Uterus (tissue), 3 donors: ENCODE measurements at regions not wholly inside any gene's neighbourhood (a gene's known extent, or its start where the extent isn't known, plus 50 kb on each side); places are given as distances from the start of the nearest gene placed in this dataset.

ENCODE experiments used
- DNase-seq, 2 donors: peaks; one replicate each; pipeline ENCODE4 v3.0.0-alpha.2; 2019 to 2020
- H3K27ac ChIP-seq, 2 donors: fragments of 200-600 bp; sonication (generic); 1 replicate in 1 of 2; 2 replicates in 1 of 2; pipeline ENCODE4 v1.5.1; 2016 to 2018
- H3K27me3 ChIP-seq, 2 donors: fragments of 200-600 bp; sonication (generic); one replicate each; pipeline ENCODE4 v1.5.1; 2018 to 2019; ENCODE audit warnings: control low read depth in 1 of 2
- H3K36me3 ChIP-seq, 2 donors: fragments of 200-600 bp; sonication (generic); one replicate each; pipeline ENCODE4 v1.5.1; 2019; ENCODE audit warnings: control low read depth in 1 of 2
- H3K4me1 ChIP-seq, 2 donors: fragments of 200-600 bp; sonication (generic); one replicate each; pipeline ENCODE4 v1.5.1; 2018 to 2019; ENCODE audit warnings: control low read depth in 1 of 2
- H3K4me3 ChIP-seq, 2 donors: fragments of 200-600 bp; sonication (generic); 1 replicate in 1 of 2; 2 replicates in 1 of 2; pipeline ENCODE4 v1.5.1; 2018 to 2019; ENCODE audit warnings: mild to moderate bottlenecking in 1 of 2
- H3K9me3 ChIP-seq, 2 donors: fragments of 200-600 bp; sonication (generic); one replicate each; pipeline ENCODE4 v1.5.1; 2019; ENCODE audit warnings: control low read depth in 1 of 2
- POLR2A ChIP-seq, 2 donors: fragments of 450-650 bp; IDR thresholded peaks; one replicate each; pipeline ENCODE4 v1.6.1; 2016; ENCODE audit warnings: antibody characterized with exemption in 2 of 2, mild to moderate bottlenecking in 1 of 2, moderate library complexity in 1 of 2
- intact Hi-C: fragments of 100-400 bp; cut with DNase I; formaldehyde crosslinking; loops from one replicate; pipeline ENCODE4 v1.15.1; 2023; ENCODE audit warnings: low total_unique reads
- TF ChIP-seq, protein P1 (sequence below), 4 experiments: fragments of 200-600 bp in 2 of 4; fragments of 450-650 bp in 2 of 4; sonication (generic) in 2 of 4; IDR thresholded peaks; one replicate each; pipeline ENCODE4 v1.5.1; 2016 to 2019; ENCODE audit warnings: antibody characterized with exemption in 4 of 4, mild to moderate bottlenecking in 2 of 4, moderate library complexity in 1 of 4
- donor health status: DM: yes; HTN: yes; CAD: no.

DNA sequence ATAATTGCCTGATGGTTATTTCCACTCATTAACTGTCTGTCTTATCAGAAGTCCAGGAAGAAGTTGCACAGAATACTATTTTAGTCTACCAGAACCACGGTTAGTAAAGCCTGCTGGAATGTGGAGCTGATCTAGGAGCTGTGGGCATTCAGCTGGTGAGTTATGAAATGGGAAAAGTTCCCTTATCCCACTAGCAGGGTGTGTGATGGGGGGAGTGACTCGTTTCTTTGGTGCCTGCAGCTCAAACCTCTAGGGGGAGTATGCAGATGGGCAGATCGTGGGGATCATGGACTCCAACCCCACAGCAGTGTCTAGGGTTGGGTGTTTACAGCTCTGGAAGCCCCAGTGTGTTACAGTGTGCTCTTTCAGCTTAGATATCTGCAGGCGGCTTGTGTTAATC lies 305.7 kb upstream of the BOD1L1 start:
- H3K4me1 ChIP-seq = no peaks in the 10 kb centered on the region
- H3K9me3 ChIP-seq = no peaks in the 10 kb centered on the region
- intact Hi-C loops = no loop called here
- TF ChIP-seq, protein P1, sequence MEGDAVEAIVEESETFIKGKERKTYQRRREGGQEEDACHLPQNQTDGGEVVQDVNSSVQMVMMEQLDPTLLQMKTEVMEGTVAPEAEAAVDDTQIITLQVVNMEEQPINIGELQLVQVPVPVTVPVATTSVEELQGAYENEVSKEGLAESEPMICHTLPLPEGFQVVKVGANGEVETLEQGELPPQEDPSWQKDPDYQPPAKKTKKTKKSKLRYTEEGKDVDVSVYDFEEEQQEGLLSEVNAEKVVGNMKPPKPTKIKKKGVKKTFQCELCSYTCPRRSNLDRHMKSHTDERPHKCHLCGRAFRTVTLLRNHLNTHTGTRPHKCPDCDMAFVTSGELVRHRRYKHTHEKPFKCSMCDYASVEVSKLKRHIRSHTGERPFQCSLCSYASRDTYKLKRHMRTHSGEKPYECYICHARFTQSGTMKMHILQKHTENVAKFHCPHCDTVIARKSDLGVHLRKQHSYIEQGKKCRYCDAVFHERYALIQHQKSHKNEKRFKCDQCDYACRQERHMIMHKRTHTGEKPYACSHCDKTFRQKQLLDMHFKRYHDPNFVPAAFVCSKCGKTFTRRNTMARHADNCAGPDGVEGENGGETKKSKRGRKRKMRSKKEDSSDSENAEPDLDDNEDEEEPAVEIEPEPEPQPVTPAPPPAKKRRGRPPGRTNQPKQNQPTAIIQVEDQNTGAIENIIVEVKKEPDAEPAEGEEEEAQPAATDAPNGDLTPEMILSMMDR (IDR thresholded peaks at IDR 0.05) = no peak
- no peak for TF ChIP-seq POLR2A (IDR thresholded peaks at IDR 0.05)
- no peaks in the 10 kb centered on the region for H3K36me3 ChIP-seq
- H3K27ac ChIP-seq = no peak overlapping the region
- H3K4me3 ChIP-seq = no peak overlapping the region
- no peak for DNase-seq
- no peaks in the 10 kb centered on the region for H3K27me3 ChIP-seq

DNA sequence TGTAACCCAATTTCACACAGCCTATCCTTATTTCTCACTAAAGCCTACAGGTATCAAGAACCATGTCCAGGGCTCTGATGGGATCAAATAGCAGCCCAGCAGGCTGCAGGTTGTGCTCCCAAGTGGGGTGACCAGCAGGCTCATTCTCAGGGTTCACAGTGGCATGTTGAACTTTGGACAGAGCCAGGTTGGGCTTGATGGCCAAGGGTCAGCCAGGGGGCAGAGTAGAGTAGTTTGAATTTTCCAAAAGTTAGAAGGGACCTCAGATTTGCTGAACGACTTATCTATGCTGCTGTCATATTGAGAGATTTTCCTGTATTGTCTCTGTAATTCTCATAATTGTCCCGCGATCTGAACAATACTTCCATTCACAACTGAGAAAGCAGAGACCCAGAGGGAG lies 310.8 kb upstream of the BOD1L1 start:
- Histone ChIP-seq H3K9me3 (no peaks in the 10 kb centered on the region), H3K36me3 (no peaks in the 10 kb centered on the region), H3K27ac (no peak overlapping the region), H3K4me1 (no peaks in the 10 kb centered on the region), H3K27me3 (no peaks in the 10 kb centered on the region), H3K4me3 (no peak overlapping the region)
- intact Hi-C loops = no loop called here
- TF ChIP-seq, protein P1 (IDR thresholded peaks at IDR 0.05) = no peak
- TF ChIP-seq POLR2A (IDR thresholded peaks at IDR 0.05) = no peak
- DNase-seq = no peak

DNA sequence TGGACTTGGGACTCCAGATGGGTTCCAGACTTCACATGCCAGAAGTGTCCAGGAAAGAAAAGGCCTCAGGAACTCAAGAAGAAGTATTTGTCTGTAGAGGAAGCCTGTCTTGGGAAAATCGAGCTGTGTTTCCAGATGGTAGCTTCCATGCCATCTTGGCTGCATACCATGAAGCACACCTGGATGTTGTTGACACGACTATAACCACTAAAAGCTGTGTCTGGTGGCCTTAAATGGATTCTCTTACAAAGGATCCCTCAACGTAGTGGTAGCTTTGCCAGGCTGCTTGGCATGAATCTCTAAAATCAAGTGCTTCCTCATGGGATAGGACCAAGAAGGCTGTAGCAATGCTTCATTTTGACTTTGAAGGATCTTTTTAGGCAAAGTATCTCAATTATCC lies 313.4 kb upstream of the BOD1L1 start:
- Histone ChIP-seq H3K27ac (no peak overlapping the region), H3K9me3 (no peaks in the 10 kb centered on the region), H3K4me1 (no peaks in the 10 kb centered on the region), H3K4me3 (no peak overlapping the region), H3K27me3 (no peaks in the 10 kb centered on the region), H3K36me3 (no peaks in the 10 kb centered on the region)
- intact Hi-C loops = no loop called here
- TF ChIP-seq, protein P1 (IDR thresholded peaks at IDR 0.05) = no peak
- DNase-seq = no peak

DNA sequence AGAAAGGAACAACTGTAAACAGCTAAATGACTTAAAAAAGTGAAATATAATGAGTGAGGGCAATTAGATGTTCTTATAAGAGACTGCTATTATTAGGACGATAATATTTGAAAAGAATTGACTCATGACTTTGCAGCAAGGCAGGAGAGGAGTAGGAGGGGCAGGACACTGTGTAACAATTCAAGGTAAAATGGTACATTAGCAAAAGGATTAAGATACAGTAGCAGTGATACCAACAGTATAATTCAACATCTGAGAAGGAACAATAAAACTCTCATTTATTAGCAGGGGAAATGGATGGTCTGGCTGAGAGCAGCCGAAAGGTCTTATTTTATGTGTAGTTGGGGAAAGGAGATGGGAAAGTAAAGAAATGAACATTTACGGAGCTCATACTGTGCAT lies 315.5 kb upstream of the BOD1L1 start:
- H3K36me3 ChIP-seq = no peaks in the 10 kb centered on the region
- H3K27me3 ChIP-seq = no peaks in the 10 kb centered on the region
- no peaks in the 10 kb centered on the region for H3K9me3 ChIP-seq
- no peaks in the 10 kb centered on the region for H3K4me1 ChIP-seq
- intact Hi-C loops = no loop called here
- TF ChIP-seq, protein P1 (IDR thresholded peaks at IDR 0.05) = no peak
- TF ChIP-seq POLR2A (IDR thresholded peaks at IDR 0.05) = no peak
- no peak overlapping the region for H3K27ac ChIP-seq
- H3K4me3 ChIP-seq = no peak overlapping the region
- no peak for DNase-seq

DNA sequence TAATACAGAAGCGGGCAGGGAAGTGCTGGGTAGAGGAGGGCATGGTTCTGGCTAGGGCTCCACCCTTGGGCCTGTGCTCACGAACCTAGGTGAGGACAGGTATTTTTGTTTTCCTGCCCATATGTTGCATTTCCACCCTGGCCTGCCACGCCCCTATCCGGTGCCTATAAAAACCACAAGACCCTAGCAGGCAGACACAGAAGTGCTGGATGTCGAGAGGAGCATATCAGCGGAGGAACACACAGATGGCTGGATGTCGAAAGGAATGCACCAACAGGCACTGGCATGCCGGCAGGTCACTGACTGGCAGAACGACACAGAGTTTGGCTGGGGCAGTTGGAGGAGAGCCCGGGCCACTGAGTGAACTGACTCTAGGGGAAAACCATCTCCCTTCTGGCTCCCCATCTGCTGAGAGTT lies 316.6 kb upstream of the BOD1L1 start:
- H3K4me1 ChIP-seq = no peaks in the 10 kb centered on the region
- no peak overlapping the region for H3K4me3 ChIP-seq
- no peak overlapping the region for H3K27ac ChIP-seq
- intact Hi-C loops = no loop called here
- H3K27me3 ChIP-seq = no peaks in the 10 kb centered on the region
- H3K9me3 ChIP-seq = no peaks in the 10 kb centered on the region
- H3K36me3 ChIP-seq = no peaks in the 10 kb centered on the region
- no peak for DNase-seq
- no peak for TF ChIP-seq POLR2A (IDR thresholded peaks at IDR 0.05)

DNA sequence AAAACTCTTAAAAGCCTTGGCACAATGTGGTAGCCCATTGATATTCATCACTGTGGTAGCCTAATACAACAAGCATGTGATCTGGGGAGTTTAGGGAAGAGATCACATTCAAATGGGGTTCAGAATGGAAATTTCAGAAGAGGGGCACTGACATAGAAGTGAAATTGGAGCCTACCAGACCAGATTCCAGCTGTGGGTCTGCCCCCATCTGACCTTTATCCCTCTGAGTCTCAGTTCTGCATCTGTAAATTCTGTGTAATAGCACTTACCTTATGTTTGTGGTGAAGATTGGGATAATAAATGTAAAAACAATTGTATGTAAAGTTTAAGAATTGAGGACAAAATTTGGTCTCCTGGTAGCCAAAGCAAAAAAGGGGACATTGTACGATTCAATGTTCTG lies 320.4 kb upstream of the BOD1L1 start:
- Histone ChIP-seq H3K27ac (no peak overlapping the region), H3K4me1 (no peaks in the 10 kb centered on the region), H3K9me3 (no peaks in the 10 kb centered on the region), H3K36me3 (no peaks in the 10 kb centered on the region), H3K4me3 (no peak overlapping the region), H3K27me3 (no peaks in the 10 kb centered on the region)
- TF ChIP-seq POLR2A (IDR thresholded peaks at IDR 0.05) = no peak
- TF ChIP-seq, protein P1 (IDR thresholded peaks at IDR 0.05) = no peak
- DNase-seq = no peak
- intact Hi-C loops = no loop called here
